Natural killer cell (primary cell): ENCODE measurements at regions not wholly inside any gene's neighbourhood (a gene's known extent, or its start where the extent isn't known, plus 50 kb on each side); places are given as distances from the start of the nearest gene placed in this dataset.

Source experiments
- ATAC-seq, 3 donors: fragments of 150-1000 bp in 2 of 3; fragments of 200-7000 bp in 1 of 3; cut with Tn5 transposase; 1 replicate in 1 of 3; 2 replicates in 2 of 3; pipeline ENCODE4 v1.10.0; 2021; ENCODE audit warnings: mild to moderate bottlenecking in 2 of 3, moderate library complexity in 2 of 3
- DNase-seq, 2 donors: peaks; one replicate each; pipeline versions ENCODE4 v3.0.0 to v3.0.0-alpha.2; 2013 to 2021; ENCODE audit warnings: mixed read lengths in 1 of 2
- H3K27ac ChIP-seq: one replicate; pipeline ENCODE4 v1.5.1; 2013; ENCODE audit warnings: mild to moderate bottlenecking, low read length
- H3K27me3 ChIP-seq: one replicate; pipeline ENCODE4 v1.6.1; 2013; ENCODE audit warnings: low read length; ENCODE audit not compliant: control insufficient read depth, insufficient read depth
- H3K36me3 ChIP-seq: one replicate; pipeline ENCODE4 v1.6.1; 2013; ENCODE audit warnings: low read length; ENCODE audit not compliant: control insufficient read depth, insufficient read depth
- H3K4me1 ChIP-seq: one replicate; pipeline ENCODE4 v1.6.1; 2013; ENCODE audit warnings: low read length; ENCODE audit not compliant: control insufficient read depth, insufficient read depth
- H3K4me3 ChIP-seq: one replicate; pipeline ENCODE4 v1.5.1; 2013; ENCODE audit warnings: low read length
- H3K9me3 ChIP-seq: one replicate; pipeline ENCODE4 v1.6.1; 2013; ENCODE audit warnings: low read length; ENCODE audit not compliant: control insufficient read depth, insufficient read depth
- H3K27ac Mint-ChIP-seq, 2 donors: one replicate each; pipeline ENCODE4 v1.8.0; 2022; ENCODE audit warnings: mild to moderate bottlenecking in 2 of 2, mixed read lengths in 2 of 2, moderate library complexity in 1 of 2
- H3K27me3 Mint-ChIP-seq, 2 donors: one replicate each; pipeline ENCODE4 v1.8.0; 2022; ENCODE audit warnings: low read depth in 2 of 2, mixed read lengths in 2 of 2
- H3K36me3 Mint-ChIP-seq: one replicate; pipeline ENCODE4 v1.8.0; 2022; ENCODE audit warnings: mixed read lengths
- H3K4me1 Mint-ChIP-seq, 2 donors: one replicate each; pipeline ENCODE4 v1.8.0; 2022; ENCODE audit warnings: mixed read lengths in 2 of 2
- H3K4me3 Mint-ChIP-seq: one replicate; pipeline ENCODE4 v1.8.0; 2022; ENCODE audit warnings: mild to moderate bottlenecking, moderate library complexity, mixed read lengths
- H3K9me3 Mint-ChIP-seq, 2 donors: one replicate each; pipeline ENCODE4 v1.8.0; 2022; ENCODE audit warnings: mixed read lengths in 2 of 2
- WGBS: methylation state at CpG from one replicate; pipeline ENCODE4 v1.1.7; 2013; ENCODE audit warnings: missing lambda C conversion rate; ENCODE audit not compliant: insufficient coverage; 5-methylcytosine and 5-hydroxymethylcytosine counted together
- intact Hi-C: fragments of 100-400 bp; cut with micrococcal nuclease; formaldehyde crosslinking; loops from one replicate; pipeline ENCODE4 v1.14.2; 2022
- TF ChIP-seq, protein P1 (sequence below): fragments of 200-600 bp; IDR thresholded peaks from one replicate; pipeline ENCODE4 v1.8.0; 2022; ENCODE audit warnings: antibody characterized with exemption

GRCh38 chr14:100449225-100449987, 126.3 kb downstream of the SLC25A47 start:
- 96% methylated on average over 14 of the region's 14 CpGs for WGBS
- intact Hi-C loops = no loop called here
- no peaks in the 10 kb centered on the region for H3K27me3 ChIP-seq
- DNase-seq (no peak), ATAC-seq (no peak)
- Mint-ChIP-seq H3K4me3 (no peak overlapping the region), H3K27ac (no peak overlapping the region), H3K27me3 (no peaks in the 10 kb centered on the region), H3K9me3 (no peaks in the 10 kb centered on the region), H3K36me3 (no peaks in the 10 kb centered on the region), H3K4me1 (peaks cover 6 to 28% of the 10 kb centered on the region in 2 donors)
- no peaks in the 10 kb centered on the region for H3K9me3 ChIP-seq
- peaks cover 6% of the 10 kb centered on the region for H3K4me1 ChIP-seq
- no peak overlapping the region for H3K4me3 ChIP-seq
- no peak overlapping the region for H3K27ac ChIP-seq
- TF ChIP-seq, protein P1, sequence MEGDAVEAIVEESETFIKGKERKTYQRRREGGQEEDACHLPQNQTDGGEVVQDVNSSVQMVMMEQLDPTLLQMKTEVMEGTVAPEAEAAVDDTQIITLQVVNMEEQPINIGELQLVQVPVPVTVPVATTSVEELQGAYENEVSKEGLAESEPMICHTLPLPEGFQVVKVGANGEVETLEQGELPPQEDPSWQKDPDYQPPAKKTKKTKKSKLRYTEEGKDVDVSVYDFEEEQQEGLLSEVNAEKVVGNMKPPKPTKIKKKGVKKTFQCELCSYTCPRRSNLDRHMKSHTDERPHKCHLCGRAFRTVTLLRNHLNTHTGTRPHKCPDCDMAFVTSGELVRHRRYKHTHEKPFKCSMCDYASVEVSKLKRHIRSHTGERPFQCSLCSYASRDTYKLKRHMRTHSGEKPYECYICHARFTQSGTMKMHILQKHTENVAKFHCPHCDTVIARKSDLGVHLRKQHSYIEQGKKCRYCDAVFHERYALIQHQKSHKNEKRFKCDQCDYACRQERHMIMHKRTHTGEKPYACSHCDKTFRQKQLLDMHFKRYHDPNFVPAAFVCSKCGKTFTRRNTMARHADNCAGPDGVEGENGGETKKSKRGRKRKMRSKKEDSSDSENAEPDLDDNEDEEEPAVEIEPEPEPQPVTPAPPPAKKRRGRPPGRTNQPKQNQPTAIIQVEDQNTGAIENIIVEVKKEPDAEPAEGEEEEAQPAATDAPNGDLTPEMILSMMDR = no peak
- H3K36me3 ChIP-seq = no peaks in the 10 kb centered on the region

- ATAC-seq (no peak), DNase-seq (no peak)
- no peaks in the 10 kb centered on the region for H3K27me3 ChIP-seq
- WGBS = 96% methylated on average over 2 of the region's 2 CpGs
- Mint-ChIP-seq H3K36me3 (no peaks in the 10 kb centered on the region), H3K4me3 (no peak overlapping the region), H3K27ac (no peak overlapping the region), H3K27me3 (no peaks in the 10 kb centered on the region), H3K9me3 (no peaks in the 10 kb centered on the region), H3K4me1 (peaks cover 6 to 28% of the 10 kb centered on the region in 2 donors)
- intact Hi-C loops = no loop called here
- no peaks in the 10 kb centered on the region for H3K36me3 ChIP-seq
- H3K4me1 ChIP-seq = peaks cover 6% of the 10 kb centered on the region
- H3K9me3 ChIP-seq = no peaks in the 10 kb centered on the region
- no peak overlapping the region for H3K4me3 ChIP-seq
- H3K27ac ChIP-seq = no peak overlapping the region
- TF ChIP-seq, protein P1 = no peak
These were observed 126.9 kb downstream of the SLC25A47 start for GRCh38 chr14:100450049-100450448.

GRCh38 chr14:100450736-100451135, 127.6 kb downstream of the SLC25A47 start:
- Histone ChIP-seq H3K4me1 (peaks cover 6% of the 10 kb centered on the region), H3K9me3 (no peaks in the 10 kb centered on the region), H3K36me3 (no peaks in the 10 kb centered on the region), H3K27ac (no peak overlapping the region), H3K4me3 (no peak overlapping the region), H3K27me3 (no peaks in the 10 kb centered on the region)
- TF ChIP-seq, protein P1 = no peak
- WGBS = 79% methylated on average over 5 of the region's 6 CpGs
- ATAC-seq (no peak), DNase-seq (no peak)
- Mint-ChIP-seq H3K36me3 (no peaks in the 10 kb centered on the region), H3K9me3 (no peaks in the 10 kb centered on the region), H3K27ac (no peak overlapping the region), H3K4me1 (peaks cover 6 to 28% of the 10 kb centered on the region in 2 donors), H3K27me3 (no peaks in the 10 kb centered on the region), H3K4me3 (no peak overlapping the region)
- intact Hi-C loops = no loop called here

DNA sequence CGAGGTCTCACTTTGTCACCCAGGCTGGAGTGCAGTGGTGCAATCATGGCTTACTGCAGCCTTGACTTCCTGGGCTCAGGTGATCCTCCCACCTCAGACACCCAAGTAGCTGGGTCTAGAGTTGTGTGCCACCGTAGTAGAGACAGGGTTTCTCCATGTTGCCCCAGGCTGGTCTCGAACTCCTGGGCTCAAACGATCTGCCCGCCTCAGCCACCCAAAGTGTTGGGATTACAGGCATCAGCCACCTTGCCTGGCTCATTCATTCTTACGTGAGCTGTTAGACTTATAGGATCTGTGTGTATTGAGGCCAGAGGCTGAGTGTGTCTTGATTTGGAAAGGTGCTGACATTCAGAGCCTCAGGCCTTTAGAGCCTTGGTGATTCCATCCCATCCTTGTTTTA, 128.1 kb downstream of the SLC25A47 start:
- TF ChIP-seq, protein P1 = no peak
- no peaks in the 10 kb centered on the region for H3K9me3 ChIP-seq
- intact Hi-C loops = no loop called here
- H3K27me3 ChIP-seq = no peaks in the 10 kb centered on the region
- Mint-ChIP-seq H3K36me3 (no peaks in the 10 kb centered on the region), H3K4me3 (no peak overlapping the region), H3K4me1 (peaks cover 6 to 28% of the 10 kb centered on the region in 2 donors), H3K9me3 (no peaks in the 10 kb centered on the region), H3K27ac (no peak overlapping the region), H3K27me3 (peaks cover 0 to under 1% of the 10 kb centered on the region in 2 donors)
- H3K4me3 ChIP-seq = no peak overlapping the region
- H3K36me3 ChIP-seq = no peaks in the 10 kb centered on the region
- peaks cover 6% of the 10 kb centered on the region for H3K4me1 ChIP-seq
- no peak for ATAC-seq
- DNase-seq = no peak
- no peak overlapping the region for H3K27ac ChIP-seq
- 91% methylated on average over 5 of the region's 6 CpGs for WGBS
